IPS-18c (cell line): ENCODE measurements at regions not wholly inside any gene's neighbourhood (a gene's known extent, or its start where the extent isn't known, plus 50 kb on each side); places are given as distances from the start of the nearest gene placed in this dataset.

ENCODE experiments used
- H3K4me3 ChIP-seq: 2 replicates; pipeline ENCODE4 v1.7.0; 2013; ENCODE audit warnings: low read depth, mild to moderate bottlenecking, low read length, moderate library complexity; ENCODE audit not compliant: insufficient read depth
- H3K9me3 ChIP-seq: one replicate; pipeline ENCODE4 v1.6.1; 2013; ENCODE audit warnings: mild to moderate bottlenecking, low read length, moderate library complexity; ENCODE audit not compliant: control insufficient read depth, insufficient read depth

DNA sequence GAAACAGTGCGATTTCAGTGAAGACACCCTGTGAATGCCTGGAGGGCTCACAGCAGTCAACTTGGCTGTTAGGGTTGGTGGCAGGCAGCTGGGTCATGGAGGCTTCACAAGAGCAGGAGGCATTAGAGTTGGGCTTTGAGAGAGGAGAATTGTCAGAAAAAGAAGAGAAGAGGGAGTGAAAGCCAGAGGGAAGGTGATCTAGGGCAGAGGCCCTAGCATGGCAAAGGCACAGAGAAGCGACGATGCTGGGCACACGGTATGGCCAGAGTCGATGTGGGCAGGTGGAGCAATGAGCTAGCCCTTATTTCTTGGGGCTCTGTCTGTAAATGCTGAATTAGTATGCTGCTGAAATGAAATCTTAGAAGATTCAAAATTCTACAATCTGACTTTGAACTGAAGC lies 52.6 kb upstream of the OLFM4 start:
- Histone ChIP-seq H3K9me3 (no peaks in the 10 kb centered on the region), H3K4me3 (no peak overlapping the region)

DNA sequence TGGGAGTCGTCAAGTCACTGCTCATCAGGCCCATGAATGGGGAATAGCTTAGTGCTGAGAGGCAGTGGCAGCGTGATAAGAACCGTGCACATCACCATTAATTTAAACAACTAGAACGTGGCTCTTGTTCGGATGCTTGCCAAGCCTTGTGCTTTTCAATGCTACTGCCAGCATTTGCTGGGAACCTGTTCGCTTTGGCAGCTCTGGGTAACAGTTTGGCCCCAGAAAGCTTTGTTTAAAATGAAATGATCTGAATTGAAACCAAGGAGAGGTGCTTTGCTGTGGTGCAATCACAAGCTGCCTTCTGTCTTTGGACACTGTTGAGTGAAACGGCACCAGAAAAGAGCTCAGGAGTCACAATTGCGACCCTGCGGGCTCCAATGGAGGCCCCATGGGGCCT lies 53.5 kb upstream of the OLFM4 start:
- H3K4me3 ChIP-seq, result no peak overlapping the region
- H3K9me3 ChIP-seq, result no peaks in the 10 kb centered on the region

DNA sequence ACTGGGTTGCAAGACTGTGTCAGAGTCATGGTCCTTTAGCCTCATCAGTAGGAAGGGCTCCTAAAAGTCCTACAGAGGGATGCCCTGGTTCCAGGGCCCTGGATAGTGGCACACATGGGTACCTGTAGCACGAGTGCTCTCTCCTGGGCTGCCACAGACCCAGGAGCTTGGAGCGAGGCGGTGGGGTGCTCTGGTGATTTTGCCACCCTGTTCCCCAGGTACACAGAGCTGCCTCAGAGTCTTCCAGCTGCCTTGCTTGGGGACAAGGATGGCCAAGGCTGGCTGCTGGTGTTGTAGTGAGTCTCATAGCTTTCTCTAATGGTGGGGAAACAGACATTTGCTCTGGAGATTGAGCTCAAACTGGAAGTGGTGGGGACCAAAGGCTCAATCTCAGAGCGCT lies 53.9 kb upstream of the OLFM4 start:
- Histone ChIP-seq H3K9me3 (no peaks in the 10 kb centered on the region), H3K4me3 (no peak overlapping the region)

DNA sequence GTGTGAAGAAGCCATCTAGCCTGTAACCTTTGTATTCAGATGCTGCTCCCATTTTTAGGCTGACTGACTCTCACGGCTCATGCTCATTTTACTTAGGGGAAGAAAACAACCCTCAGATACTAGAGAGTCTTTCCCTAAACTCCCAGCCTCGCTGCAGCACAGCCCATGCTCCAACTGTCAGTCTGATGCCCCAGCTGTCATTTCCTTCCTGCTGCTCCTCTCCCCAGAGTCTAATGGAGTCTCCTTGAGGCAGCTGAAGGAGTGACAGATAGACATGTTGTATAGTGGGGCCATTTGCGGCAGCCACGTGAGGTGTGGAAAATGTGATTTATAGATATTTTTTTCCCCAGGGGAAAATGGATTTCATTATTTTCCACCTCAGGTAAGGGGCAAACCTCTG lies 59.2 kb upstream of the OLFM4 start:
- H3K4me3 ChIP-seq, result no peak overlapping the region
- no peaks in the 10 kb centered on the region for H3K9me3 ChIP-seq

DNA sequence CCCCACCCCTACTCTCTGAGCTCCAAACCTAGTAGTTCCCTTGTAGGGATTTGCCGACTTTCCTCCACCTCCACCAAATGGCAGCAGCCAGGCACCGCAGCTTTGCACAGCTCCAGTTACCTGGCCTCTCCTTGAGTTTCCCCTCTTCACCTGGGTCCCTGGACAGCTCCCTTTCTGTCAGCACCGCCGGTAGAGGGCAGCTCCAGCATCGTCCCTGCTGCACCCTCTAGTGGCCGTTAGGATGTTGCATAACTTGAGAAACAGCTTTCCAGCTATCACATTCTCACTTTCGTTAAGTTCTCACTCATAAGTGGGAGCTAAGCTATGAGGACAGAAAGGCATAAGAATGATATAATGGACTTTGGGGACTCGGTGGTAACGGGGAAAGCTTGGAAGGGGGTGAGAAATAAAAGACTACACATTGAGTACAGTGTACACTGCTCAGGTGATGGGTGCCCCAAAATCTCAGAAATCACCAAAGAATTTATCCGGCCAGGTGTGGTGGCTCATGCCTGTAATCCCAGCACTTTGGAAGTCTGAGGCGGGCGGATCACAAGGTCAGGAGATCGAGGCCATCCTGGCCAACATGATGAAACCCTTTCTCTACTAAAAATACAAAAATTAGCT lies 60.4 kb upstream of the OLFM4 start:
- Histone ChIP-seq H3K9me3 (no peaks in the 10 kb centered on the region), H3K4me3 (no peak overlapping the region)

DNA sequence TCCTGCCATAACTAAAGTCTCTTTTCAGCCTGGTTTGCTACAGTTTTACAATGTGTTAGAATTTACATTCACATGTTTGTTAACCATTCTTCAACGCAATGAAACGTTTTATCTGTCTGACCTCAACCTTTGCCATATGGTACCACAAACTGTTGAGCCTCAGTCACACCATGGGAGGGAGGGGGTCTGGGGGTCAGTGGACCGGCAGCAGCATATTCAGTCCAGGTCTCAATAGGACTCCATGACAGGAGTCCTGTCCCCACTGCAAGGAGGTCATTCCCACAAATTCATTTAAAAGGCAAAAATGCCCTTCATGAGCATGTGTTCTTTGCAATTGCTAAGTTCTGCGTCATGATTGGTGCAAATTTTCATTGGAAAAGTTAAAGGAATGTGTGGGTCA lies 66.6 kb upstream of the OLFM4 start:
- H3K9me3 ChIP-seq, result no peaks in the 10 kb centered on the region
- no peak overlapping the region for H3K4me3 ChIP-seq

DNA sequence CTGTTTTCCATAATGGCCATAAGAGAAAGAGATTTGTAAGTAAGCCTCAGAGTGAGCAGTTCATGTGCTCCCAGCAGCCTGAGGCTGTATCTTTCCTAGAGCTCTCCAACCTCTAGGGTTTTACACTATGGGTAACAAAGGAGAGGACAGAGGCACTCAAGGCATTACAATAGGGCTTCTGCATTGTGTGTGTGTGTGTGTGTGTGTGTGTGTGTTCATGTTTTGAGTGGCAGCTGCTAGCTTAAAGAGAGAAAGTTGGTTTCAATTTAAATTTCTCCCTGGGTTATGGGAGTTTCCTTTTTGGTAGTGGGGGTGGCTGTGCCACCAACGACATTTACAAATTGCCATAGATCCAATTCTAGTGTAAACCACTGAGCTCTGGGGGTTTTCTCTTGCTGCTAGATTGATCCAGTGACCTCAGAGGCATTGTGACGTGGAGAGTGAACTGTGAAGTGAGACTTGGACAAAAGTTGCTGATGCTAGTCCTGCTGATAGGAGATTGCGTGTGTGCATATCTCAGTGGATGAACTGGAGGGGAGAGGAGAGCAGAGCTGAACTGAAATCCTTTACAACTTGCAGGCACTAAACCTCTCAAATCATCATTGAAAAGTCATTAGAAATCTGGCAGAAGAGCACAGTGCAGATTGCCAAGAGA lies 67.2 kb upstream of the OLFM4 start:
- H3K4me3 ChIP-seq, result no peak overlapping the region
- H3K9me3 ChIP-seq, result no peaks in the 10 kb centered on the region

DNA sequence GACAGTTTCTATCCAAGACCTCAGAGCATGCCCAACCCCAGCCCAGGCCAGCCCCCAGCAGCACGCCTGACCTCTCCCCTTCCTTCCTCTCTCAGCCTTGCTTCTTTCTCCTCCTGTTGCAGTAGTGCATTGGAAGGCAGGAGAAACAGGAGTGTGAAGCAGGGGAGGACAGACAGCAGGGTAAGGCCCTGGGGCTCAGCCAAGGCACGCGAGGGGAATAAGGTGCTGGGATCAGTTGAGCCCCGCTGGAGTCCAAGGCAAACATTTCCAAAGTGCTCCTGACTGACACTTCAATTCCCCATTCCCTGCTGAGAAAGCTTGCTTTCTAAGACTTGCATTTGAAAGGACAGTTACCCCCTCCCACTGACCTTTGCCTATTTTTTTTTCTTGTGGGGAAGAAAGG lies 73.1 kb upstream of the OLFM4 start:
- no peak overlapping the region for H3K4me3 ChIP-seq
- no peaks in the 10 kb centered on the region for H3K9me3 ChIP-seq

DNA sequence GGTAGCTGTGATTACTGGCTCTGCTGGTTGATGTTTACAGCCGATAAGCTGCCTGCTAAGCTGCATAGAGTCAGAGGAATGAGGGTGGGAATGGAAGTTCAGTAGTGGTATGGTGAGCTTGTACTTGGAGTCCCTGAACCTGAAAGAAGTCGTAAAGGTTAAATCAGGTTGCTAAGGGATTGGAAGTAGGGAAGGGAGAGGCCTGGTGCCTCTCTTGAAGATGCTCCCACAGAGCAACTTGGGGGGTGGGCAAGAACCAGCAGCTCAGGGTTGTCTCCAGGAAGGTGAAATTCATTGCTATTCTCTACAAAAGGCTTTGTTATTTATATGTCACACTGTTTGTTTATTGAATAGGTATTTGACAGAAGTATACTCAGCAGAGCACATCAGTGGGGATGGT lies 73.8 kb upstream of the OLFM4 start:
- H3K9me3 ChIP-seq, result no peaks in the 10 kb centered on the region
- no peak overlapping the region for H3K4me3 ChIP-seq

DNA sequence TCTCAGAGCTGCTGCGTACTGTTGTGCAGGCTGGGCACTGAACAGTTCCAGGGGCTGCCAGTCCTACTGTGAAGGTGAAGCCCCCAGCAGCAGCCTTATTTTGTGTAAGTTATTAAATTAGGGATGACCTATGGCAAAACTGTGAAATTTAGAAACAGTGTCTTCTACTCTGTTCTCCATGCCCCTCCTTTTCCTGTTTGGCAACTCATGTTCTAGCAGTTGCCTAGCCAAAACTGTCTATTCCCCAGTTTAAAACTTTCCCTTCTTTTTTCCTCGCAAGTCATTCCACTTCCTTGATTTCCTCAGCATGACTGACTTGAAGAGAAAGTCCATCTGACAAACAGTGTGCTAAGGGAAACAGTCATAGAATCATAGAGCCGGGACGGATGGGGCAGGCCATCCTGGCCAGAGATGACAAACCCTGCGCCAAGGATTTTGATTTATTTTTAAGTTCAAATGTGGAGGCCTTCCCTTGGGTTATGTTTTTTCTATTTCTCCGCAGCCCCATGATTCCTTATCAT lies 78.1 kb upstream of the OLFM4 start:
- Histone ChIP-seq H3K9me3 (no peaks in the 10 kb centered on the region), H3K4me3 (no peak overlapping the region)

DNA sequence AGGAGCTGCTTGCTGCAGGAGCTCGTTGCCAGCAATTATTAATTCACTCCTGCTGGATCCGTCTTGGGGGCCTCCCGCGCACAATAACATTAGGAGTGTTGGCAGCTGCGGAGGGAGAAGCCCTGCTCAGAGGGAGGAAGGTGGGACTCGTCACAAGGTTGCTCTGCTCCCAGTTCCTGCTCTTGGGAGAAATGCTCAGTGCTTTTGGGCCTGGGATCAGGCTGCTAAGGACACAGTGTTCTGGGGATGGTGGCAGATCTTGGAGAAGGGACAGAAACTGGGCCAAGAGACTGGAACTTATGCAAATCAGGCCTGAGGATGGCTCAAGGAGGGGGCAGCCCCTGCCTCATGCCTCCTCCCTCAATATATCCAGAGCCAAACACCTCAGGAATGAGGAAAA lies 78.9 kb upstream of the OLFM4 start:
- H3K4me3 ChIP-seq, result no peak overlapping the region
- H3K9me3 ChIP-seq, result no peaks in the 10 kb centered on the region

DNA sequence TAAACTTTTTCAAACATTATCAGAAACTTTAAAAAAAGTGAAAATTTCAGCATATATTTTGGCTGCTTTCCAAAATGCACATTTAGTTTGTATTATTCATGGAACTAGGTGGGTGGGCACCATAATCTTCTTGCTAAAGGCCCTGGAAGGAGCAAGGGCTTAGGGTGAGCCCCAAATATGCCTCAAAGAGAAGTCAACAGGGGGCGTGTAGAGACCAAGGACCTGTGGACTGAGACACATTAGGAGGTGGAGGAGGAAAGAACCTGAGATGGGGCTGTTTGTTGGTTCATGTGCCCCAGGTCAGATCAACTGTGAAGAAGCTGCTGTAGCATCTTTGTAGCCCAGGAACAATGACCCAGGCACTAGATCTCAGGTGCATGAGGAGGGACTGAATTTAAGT lies 79.6 kb upstream of the OLFM4 start:
- Histone ChIP-seq H3K9me3 (no peaks in the 10 kb centered on the region), H3K4me3 (no peak overlapping the region)

DNA sequence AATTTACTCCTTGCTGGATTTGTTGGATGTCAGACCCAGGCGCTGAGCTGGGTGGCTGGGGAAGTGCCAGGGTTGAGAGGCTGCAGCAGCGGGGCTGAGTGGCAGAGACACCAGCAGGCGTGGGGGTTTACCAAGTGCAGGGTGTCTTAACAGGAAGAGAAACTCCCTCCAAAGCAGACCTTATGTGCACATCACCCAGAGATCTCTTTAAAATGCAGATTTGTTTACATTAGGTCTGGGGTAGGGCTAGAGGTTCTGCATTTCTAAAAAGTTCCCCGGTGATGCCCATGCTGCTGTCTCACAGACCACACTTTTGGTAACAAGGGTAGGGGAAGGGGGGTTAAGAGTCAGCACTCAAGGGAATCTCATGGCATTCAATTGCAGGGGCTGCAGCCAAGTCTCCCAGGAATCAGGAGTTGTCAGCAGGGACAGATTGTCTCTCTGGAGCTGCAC lies 80.7 kb upstream of the OLFM4 start:
- Histone ChIP-seq H3K4me3 (0 out of 2 replicates have a peak overlapping the region, but pooled peaks have one; percentile 10), H3K9me3 (no peaks in the 10 kb centered on the region)

DNA sequence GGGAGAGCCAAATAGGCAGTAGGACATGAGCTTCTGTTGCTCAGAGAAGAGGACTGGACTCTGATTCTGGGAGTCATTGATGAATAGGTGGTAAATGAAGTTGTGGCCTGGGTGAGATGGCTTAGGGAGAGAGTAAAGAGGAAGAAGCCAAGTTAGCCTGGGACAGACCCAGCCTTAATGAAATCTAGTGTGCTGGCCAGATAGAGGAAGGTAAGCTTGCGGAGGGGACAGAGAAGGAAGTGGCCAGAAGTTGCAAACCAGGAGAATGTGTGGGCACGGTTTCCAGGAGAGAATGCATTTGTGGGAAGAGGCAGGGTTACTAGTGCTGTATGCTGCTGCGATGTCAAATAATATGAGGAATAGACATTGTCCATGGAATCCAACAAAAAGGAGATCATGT lies 83.3 kb upstream of the OLFM4 start:
- H3K4me3 ChIP-seq, result no peak overlapping the region

DNA sequence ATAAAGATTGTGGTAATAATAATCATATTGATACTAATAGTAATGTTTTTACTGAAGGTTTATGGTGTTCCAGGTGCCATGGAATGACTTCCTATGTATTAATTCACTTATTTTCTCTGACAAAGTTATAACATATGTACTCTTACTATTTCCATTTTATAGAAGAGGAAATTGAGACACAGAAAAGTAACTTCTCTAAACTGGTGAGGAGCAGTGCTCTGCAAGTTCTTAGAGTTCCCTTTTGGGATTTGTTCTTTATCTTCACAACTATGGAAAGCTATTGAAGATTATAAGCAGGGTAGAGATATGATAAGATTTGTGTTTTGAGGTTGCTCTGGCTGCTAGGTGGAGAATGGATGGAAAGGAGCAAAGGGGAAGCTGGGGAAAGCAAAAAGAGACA lies 83.9 kb upstream of the OLFM4 start:
- no peak overlapping the region for H3K4me3 ChIP-seq
- H3K9me3 ChIP-seq, result no peaks in the 10 kb centered on the region

More for the DNA sequence above, 83.3 kb upstream of the OLFM4 start:
- H3K9me3 ChIP-seq, result no peaks in the 10 kb centered on the region

DNA sequence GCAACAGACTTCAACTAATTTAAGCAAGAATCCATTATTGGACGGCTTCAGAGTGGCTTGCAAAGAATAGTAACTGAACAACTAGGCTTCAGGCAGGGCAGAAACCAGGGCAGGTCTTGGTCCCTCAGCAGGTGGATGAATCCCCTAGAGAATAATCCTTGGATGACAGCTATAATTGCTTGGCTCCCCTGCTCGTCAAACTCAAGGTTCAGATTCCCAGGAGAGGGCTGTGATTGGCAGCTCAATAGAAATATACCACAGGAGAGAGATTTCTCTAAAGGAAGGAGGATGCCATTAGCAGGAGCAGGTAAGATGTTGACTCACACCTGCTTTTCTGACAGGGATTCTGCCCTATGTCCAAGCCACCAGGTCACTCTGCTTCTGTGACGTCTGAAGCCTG lies 89.6 kb upstream of the PCDH8 start:
- H3K9me3 ChIP-seq, result no peaks in the 10 kb centered on the region
- no peak overlapping the region for H3K4me3 ChIP-seq

DNA sequence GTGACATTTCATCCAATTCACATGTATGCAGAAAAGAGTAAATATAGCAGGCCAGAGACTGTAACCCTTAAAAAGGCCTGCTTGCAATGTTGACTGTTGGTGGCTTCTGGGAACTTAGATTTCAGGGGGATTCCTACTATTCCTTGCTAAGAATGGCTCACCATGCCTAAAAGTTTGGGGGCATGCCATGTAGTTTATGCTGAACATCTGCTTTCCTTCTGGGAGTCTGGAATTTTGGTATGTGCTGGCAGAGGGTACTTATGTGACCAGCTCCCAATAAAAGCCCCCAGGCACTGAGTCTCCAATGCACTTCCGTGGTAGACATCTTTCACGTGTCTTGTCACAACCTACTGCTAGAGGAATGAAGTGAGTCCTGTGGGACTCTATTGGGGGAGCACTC lies 88.4 kb upstream of the PCDH8 start:
- Histone ChIP-seq H3K9me3 (no peaks in the 10 kb centered on the region), H3K4me3 (no peak overlapping the region)

DNA sequence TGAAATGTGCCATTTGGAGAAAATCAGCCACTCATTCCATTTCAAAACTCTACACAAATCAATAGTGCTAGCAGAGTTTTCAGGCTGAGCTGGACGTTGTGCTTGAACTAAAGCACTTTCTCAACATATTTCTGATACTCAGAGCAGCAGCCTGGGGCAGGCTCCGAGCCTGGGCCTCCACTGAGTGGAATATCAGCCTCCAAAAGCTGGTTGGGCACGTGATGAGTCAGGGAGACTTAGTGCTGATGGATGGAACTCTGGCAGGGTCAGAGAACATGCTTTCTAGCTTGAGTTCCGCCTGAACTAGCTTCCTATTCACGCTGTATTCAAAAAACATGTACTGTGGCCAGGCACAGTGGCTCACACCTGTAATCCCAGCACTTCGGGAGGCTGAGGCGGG lies 85.8 kb upstream of the PCDH8 start:
- no peaks in the 10 kb centered on the region for H3K9me3 ChIP-seq
- H3K4me3 ChIP-seq, result no peak overlapping the region
